Coronary artery (tissue), 2 donors: ENCODE measurements at regions not wholly inside any gene's neighbourhood (a gene's known extent, or its start where the extent isn't known, plus 50 kb on each side); places are given as distances from the start of the nearest gene placed in this dataset.
"Not testable (repeated sequence)": the region's sequence is repeated elsewhere in the genome, so short reads cannot be mapped to it uniquely, and the experiment has no call there.

ENCODE experiments used
- DNase-seq: peaks from one replicate; pipeline ENCODE4 v3.0.0-alpha.2; 2017; ENCODE audit warnings: low spot score
- H3K27ac ChIP-seq, 2 donors: fragments of 200-600 bp; sonication (generic); one replicate each; pipeline ENCODE4 v1.5.1; 2016 to 2019
- H3K4me3 ChIP-seq: fragments of 200-600 bp; sonication (generic); 2 replicates; pipeline ENCODE4 v1.5.1; 2016; ENCODE audit warnings: mild to moderate bottlenecking, moderate library complexity
- TF ChIP-seq, protein P1 (sequence below): fragments of 200-600 bp; sonication (generic); IDR thresholded peaks from one replicate; pipeline ENCODE4 v1.5.1; 2019; ENCODE audit warnings: antibody characterized with exemption

- Histone ChIP-seq H3K4me3 (no peak overlapping the region), H3K27ac (no peak overlapping the region)
- TF ChIP-seq, protein P1, sequence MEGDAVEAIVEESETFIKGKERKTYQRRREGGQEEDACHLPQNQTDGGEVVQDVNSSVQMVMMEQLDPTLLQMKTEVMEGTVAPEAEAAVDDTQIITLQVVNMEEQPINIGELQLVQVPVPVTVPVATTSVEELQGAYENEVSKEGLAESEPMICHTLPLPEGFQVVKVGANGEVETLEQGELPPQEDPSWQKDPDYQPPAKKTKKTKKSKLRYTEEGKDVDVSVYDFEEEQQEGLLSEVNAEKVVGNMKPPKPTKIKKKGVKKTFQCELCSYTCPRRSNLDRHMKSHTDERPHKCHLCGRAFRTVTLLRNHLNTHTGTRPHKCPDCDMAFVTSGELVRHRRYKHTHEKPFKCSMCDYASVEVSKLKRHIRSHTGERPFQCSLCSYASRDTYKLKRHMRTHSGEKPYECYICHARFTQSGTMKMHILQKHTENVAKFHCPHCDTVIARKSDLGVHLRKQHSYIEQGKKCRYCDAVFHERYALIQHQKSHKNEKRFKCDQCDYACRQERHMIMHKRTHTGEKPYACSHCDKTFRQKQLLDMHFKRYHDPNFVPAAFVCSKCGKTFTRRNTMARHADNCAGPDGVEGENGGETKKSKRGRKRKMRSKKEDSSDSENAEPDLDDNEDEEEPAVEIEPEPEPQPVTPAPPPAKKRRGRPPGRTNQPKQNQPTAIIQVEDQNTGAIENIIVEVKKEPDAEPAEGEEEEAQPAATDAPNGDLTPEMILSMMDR, result no peak
- no peak for DNase-seq
Observed at GRCh38 chr7:12493407-12493806, 77.1 kb upstream of the SCIN start.

DNA sequence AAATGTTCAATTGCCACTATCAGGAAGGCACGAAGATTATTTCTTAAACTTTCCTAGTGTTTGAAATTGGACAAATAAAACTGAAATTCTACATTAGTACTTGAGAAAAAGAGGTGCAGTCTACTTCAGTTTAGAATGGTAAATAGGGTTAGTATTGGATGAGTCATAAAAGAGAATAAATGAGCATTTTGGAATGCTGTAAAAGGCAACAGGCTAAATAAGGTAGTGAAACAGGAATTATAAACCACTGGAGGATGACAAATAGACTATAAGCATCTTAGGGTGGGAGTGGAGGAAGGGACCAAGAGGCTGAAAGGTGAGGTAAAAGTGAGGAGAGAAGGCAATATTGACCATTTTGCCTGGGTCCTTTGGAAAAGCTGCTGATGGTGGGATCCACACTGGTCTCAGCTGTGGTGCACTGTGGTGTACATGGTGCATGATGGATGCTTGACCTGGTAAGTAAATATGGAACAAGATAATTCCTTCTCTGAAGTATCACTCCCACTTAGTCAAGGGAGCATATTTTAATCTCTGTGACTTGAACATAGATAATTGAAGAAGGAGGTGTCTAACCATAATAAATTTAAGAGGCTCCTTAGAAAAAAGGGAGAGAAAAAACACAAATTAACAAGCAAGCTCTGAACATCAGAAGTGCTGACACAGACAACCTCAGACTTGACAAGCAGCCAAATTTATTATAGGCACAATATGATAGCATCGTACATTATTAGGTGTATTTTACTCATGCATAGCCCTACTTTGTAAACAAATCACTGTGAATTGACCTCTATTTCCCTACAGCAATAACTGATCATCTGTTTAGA, 76.4 kb upstream of the SCIN start:
- Histone ChIP-seq H3K4me3 (no peak overlapping the region), H3K27ac (no peak overlapping the region)
- TF ChIP-seq, protein P1, result no peak
- DNase-seq, result no peak

GRCh38 chr7:12494687-12495024, 75.9 kb upstream of the SCIN start:
- Histone ChIP-seq H3K4me3 (no peak overlapping the region), H3K27ac (no peak overlapping the region)
- TF ChIP-seq, protein P1, result no peak
- DNase-seq, result no peak

- not testable (repeated sequence) for DNase-seq
Observed at GRCh38 chr7:12496901-12497674, 73.4 kb upstream of the SCIN start.

GRCh38 chr7:12504149-12504548, 66.4 kb upstream of the SCIN start:
- no peak for DNase-seq
- Histone ChIP-seq H3K27ac (no peak overlapping the region), H3K4me3 (no peak overlapping the region)
- TF ChIP-seq, protein P1, result no peak

More at GRCh38 chr7:12496901-12497674, 73.4 kb upstream of the SCIN start:
- peak overlapping the region; percentile 50 for H3K4me3 ChIP-seq
- H3K27ac ChIP-seq, result not testable (repeated sequence)

GRCh38 chr7:12508005-12508404, 62.5 kb upstream of the SCIN start:
- H3K27ac ChIP-seq, result no peak overlapping the region
- TF ChIP-seq, protein P1, result no peak
- no peak overlapping the region for H3K4me3 ChIP-seq
- DNase-seq, result no peak

- no peak for DNase-seq
- TF ChIP-seq, protein P1, result no peak
- Histone ChIP-seq H3K4me3 (no peak overlapping the region), H3K27ac (no peak overlapping the region)
Observed at GRCh38 chr7:12508554-12508953, 62.0 kb upstream of the SCIN start.
